ENCODE measurements at regions not wholly inside any gene's neighbourhood (a gene's known extent, or its start where the extent isn't known, plus 50 kb on each side); places are given as distances from the start of the nearest gene placed in this dataset.
"Not testable (repeated sequence)": the region's sequence is repeated elsewhere in the genome, so short reads cannot be mapped to it uniquely, and the experiment has no call there.

GRCh38 chr4:49510238-49510637 lies 524.2 kb downstream of the CWH43 start:
- H3K27me3 ChIP-seq (ENCODE audit: control insufficient read depth in 1 of 2, insufficient read depth in 2 of 2, low read length in 2 of 2); H3K4me3 ChIP-seq (replicated peaks in 1 of 3; ENCODE audit: insufficient read depth in 1 of 3, low read depth in 2 of 3, low read length in 3 of 3); H3K36me3 ChIP-seq (replicated peaks in 1 of 2; ENCODE audit: control insufficient read depth in 1 of 2, insufficient read depth in 2 of 2, low read length in 2 of 2); BruUV-seq (replicated peaks); H3K79me2 ChIP-seq (ENCODE audit: insufficient read depth, low read length); H2AFZ ChIP-seq (ENCODE audit: low read length); H3K27ac ChIP-seq (ENCODE audit: extremely low read length, insufficient read depth, low read length); DNase-seq (ENCODE audit: low spot score); H3K9me3 ChIP-seq (ENCODE audit: low read length); H3K4me1 ChIP-seq (ENCODE audit: insufficient read depth, low read length); H3K4me2 ChIP-seq (ENCODE audit: low read depth, low read length); ATAC-seq; H4K20me1 ChIP-seq (ENCODE audit: insufficient read depth, low read length); in situ Hi-C loops (cut with HindIII; ENCODE audit: extremely low pct_ligation_motif_present, low pct_unique_long_range_greater_than_20kb); intact Hi-C loops (cut with micrococcal nuclease; ENCODE audit: unreplicated experiment); FAIRE-seq; CTCF ChIA-PET (ENCODE audit: low intra/inter-chr PET ratio, low total read pairs); POLR2A ChIA-PET; H3K9ac ChIP-seq (ENCODE audit: insufficient read depth, low read depth, low read length); TF ChIP-seq FOXA1 (CRISPR knock-in tag; IDR thresholded peaks at IDR 0.05); FOXP1 (CRISPR knock-in tag; IDR thresholded peaks at IDR 0.05); LCORL (CRISPR knock-in tag; IDR thresholded peaks at IDR 0.05); NONO (CRISPR knock-in tag; conservative IDR thresholded peaks at IDR 0.05): not testable (repeated sequence)
- 40% methylated on average over 7 of the region's 7 CpGs for WGBS (ENCODE audit: low lambda C conversion rate)
- TF ChIP-seq NBN (conservative IDR thresholded peaks at IDR 0.05) (0 out of 2 replicates have a peak, but pooled peaks have one; percentile 62), FOXA1 (IDR thresholded peaks at IDR 0.05) (peak; percentile 46; the same call in 1 of the 2 replicates), ARNT (IDR thresholded peaks at IDR 0.05) (0 out of 2 replicates have a peak, but pooled peaks have one; percentile 52), FOXK2 (IDR thresholded peaks at IDR 0.05) (0 out of 2 replicates have a peak, but pooled peaks have one; percentile 31), ATM (IDR thresholded peaks at IDR 0.05; ENCODE audit: borderline replicate concordance) (peak; percentile 77; the same call in 1 of the 2 replicates), FOXP1 (IDR thresholded peaks at IDR 0.05) (0 out of 2 replicates have a peak, but pooled peaks have one; percentile 12), MNT (IDR thresholded peaks at IDR 0.05) (0 out of 2 replicates have a peak, but pooled peaks have one; percentile 21), LCORL (IDR thresholded peaks at IDR 0.05) (0 out of 2 replicates have a peak, but pooled peaks have one; percentile 36), NONO (IDR thresholded peaks at IDR 0.05) (0 out of 2 replicates have a peak, but pooled peaks have one; percentile 70)

All from HepG2 (cell line).